NCI-H2029 treated with DMSO at 0.1 percent for 48 hours (cell line): ENCODE measurements at regions not wholly inside any gene's neighbourhood (a gene's known extent, or its start where the extent isn't known, plus 50 kb on each side); places are given as distances from the start of the nearest gene placed in this dataset.

Experiments used
- DNase-seq: peaks from one replicate; lab custom pipeline; 2025; lab: John Stamatoyannopoulos, UW

DNA sequence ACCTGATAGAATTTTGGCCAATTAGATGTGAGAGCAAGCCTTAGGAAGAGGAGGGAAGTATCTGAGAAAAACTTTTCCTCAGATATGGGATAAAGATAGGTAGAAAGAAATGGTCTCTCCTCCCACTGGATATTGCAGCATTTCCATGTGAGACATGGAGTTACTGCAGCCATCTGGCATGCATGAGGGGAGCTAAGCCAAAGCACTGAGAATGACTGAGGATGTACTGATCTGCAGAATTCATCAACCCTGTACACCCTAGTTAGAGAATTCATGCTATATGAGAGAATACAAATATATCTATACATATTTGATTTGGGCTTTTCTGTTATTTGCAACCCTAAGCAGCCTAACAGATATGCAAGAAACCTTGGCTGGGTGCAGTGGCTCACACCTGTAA, 52.5 kb upstream of the RPL34 start:
- DNase-seq: no peak

- no peak for DNase-seq
Measured at GRCh38 chr4:108561116-108561515, 59.3 kb upstream of the RPL34 start.

GRCh38 chr4:108560616-108561015, 59.8 kb upstream of the RPL34 start:
- DNase-seq: no peak

GRCh38 chr4:108559911-108560310, 60.5 kb upstream of the RPL34 start:
- DNase-seq: no peak

GRCh38 chr4:108559068-108559793, 61.1 kb upstream of the RPL34 start:
- DNase-seq: no peak

DNA sequence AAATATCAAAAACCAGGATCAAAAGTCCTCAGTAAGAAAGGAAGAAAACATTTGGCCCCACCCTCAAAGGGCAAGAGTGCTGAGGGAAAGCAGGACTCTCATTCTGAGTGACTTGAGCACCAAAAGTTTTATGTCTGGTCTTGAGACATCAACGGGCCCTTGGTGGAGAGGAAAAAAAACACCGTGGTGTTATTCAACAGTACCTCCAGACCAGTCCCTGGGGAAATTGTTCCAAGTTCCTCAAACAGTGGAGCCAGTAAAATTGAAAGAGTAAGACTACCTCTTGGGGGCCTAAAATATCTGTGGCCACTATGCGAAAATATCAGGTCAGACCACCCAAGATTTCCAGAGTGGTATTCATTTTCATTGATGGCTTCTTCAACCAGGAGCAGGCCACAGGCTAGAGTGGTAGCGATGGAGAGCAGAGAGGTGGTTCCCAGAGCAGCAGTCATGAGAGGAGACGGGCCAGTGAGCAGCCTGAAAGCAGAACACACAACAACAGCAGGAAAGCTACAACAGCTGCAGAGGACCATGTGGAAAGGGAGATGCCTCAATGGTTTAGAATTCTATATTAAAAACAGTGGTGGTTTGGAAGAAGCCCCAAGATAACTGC, 63.7 kb upstream of the RPL34 start:
- DNase-seq: no peak

DNA sequence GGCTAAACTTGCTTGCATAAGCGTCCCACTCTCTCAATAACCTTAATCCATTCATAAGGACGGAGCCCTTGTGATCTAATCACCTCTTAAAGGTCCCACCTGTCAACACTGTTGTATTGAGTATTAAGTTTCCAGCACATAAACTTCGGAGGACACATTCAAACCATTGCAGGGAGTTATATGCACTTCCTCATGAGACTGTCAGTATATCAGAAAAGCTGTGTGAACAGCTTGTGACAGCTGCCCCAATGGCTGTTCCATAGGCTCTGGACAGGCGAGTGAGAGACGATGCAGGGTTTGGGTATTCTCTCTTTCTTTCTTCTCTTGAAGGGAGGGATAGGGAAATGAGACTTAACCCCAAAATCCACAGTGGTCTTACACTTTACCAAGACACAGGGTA, 64.2 kb upstream of the RPL34 start:
- DNase-seq: no peak

DNA sequence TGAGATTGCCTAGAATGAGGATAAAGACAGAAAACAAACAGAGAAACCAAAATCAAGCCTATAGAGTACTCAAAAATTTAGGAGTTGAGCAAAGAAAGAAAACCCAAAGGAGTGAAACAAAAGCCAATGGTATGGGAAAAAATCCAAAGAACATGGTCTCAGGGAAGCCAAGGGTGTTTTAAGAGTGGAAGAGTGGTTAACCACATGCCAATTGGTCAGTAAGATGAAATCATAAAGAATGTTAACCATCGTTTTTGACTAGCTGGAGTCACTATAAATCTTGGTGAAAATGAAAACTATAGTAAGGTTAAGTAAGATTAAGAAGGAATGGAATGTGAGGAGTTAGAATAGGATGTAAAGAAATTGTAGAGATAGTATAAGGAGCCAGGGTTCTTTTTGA, 64.7 kb upstream of the RPL34 start:
- DNase-seq: no peak

- DNase-seq: no peak
Measured at GRCh38 chr4:108547682-108548081, 72.7 kb upstream of the RPL34 start.

GRCh38 chr4:108546728-108547127, 73.6 kb upstream of the RPL34 start:
- no peak for DNase-seq

DNA sequence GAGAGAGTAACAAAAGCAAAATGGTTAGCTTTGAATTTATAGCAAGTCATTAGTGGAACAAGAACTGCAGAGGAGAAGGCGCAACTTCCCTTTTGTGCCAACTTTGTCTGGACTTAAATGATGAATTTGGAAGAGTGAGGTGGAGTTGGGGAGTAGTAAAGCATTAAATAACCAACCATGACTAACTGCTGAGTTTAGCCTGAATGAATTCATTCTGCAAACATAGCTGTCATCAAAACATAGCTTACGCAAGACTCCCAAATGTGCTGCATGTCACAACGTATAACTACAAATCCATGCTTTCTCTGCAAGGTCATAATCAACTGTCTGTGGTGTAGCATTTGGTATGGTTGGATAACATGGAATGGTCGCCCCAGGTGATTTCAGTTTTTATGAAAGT, 75.9 kb upstream of the RPL34 start:
- no peak for DNase-seq

- no peak for DNase-seq
Measured at GRCh38 chr4:108543359-108543968, 76.9 kb upstream of the RPL34 start.

DNA sequence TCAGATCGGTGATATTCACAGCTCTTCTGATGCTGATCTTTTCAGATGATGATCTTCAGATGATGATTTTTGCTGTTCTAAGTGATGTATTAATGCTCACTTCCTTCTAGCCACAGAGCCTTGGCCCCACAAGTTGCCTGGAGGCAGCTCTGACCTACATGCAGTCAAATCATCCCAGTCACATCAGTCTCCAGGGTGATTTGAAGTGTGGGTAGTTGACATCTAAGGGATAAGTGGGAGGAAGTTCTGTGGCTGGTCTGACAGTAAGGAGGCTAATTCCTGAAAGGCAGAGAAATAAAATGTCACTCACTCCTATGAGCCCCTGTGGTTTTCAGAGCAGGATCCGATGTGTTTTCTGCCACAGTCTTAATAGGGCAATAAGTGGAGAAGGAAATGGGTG, 79.8 kb upstream of the RPL34 start:
- no peak for DNase-seq

DNA sequence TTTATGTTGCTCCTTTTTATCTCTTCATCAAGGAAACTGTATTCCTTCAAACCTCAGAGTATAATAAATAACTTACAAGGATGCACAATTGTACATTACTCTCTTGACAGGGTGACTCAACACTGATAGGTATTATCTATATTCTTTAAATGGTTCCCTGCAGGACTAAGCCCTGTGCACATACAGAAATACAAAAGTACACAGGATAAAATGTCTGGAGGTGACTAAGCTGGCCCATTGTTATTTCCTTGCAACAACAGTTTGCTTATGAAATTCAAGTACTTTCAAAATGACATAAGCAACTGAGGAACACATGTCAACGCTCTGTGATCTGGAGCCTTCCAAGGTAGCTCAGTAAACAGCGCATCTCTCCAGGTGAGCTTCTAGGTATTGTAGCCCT, 83.8 kb upstream of the RPL34 start:
- DNase-seq: no peak

DNA sequence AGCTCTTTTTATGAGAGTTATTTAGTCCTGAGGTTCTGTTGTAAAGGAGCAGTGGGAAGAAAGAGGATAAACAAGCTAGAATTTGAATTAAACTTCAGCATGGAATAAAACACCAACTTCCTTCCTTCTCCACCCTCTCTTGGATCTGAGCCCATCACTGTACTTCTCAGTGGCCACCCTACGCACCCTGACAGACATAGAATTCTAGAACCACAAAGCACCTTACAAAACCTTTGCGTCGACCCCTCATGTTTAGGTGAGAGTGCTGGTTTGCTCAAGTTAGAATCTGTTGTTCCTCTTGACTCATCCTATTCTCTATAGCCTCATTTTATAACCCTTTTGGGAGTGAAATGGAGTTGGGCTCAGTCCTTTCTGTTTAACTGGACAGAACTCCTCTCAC, 84.6 kb upstream of the RPL34 start:
- DNase-seq: no peak

DNA sequence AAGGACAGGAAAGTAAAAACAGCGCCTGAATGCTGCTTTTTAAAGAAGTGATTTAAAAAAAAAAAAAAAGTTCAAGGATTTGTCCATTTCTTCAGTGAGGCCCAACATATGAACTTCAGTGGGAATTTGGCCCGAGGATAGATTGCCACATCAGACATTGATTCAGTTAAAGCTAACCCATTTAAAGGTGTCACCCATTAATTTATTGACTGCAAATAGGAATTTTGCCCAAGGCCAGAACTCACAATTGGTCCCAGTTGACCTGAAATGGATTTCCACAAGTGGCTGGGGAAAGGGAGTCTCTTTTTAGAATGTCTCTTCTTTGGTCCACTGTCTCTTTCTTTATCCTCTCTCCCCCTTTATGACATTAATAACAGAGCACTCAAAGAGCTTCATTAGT, 86.5 kb upstream of the RPL34 start:
- DNase-seq: no peak

DNA sequence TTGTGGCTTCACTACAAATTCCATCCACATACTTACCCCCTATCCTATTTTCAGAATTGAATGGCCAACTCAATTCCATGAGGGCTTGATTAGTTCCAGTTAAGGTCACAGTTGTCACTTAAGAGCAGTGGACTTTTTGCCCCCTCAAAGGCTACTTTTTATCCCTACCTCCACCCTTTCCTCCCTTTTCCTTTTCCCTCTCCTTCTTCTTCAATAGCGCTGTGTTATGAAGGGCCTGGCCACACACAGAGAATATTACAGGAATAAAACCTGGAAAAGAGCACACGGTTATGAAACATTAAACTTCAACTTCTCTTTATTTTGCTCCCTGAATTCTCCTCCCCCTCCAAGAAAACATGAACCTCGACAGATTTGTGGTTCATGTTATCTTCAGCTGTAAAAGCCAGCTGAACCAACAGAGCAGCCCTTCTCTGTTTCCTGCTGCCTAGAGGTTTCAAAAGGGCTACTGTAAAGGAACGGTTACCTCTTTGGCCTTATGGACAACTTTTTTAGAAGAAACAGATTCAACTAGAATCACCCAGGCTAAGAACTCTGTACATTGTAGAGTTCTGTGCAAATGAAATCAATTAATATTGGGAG, 87.0 kb upstream of the RPL34 start:
- no peak for DNase-seq

- DNase-seq: no peak
Measured at GRCh38 chr4:108532738-108533137, 87.6 kb upstream of the RPL34 start.

DNA sequence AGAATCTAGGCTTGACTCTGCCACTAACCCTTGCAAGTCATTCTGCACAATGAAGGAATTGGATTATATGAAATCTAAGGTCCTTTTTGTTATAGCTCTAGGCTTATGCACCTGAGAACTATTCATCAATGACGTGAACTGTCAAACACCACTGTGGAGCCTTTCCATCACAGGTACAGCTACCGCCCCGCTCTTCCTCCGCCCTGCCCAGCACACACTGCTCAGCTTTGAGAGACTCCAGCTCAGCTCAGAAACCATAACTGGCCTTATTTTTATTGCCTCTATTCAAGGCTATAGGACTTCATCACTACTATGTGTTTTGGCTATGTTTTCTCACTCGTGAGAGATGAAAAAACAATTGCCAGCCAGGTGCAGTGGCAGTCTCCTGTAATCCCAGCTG, 88.2 kb upstream of the RPL34 start:
- DNase-seq: no peak

DNA sequence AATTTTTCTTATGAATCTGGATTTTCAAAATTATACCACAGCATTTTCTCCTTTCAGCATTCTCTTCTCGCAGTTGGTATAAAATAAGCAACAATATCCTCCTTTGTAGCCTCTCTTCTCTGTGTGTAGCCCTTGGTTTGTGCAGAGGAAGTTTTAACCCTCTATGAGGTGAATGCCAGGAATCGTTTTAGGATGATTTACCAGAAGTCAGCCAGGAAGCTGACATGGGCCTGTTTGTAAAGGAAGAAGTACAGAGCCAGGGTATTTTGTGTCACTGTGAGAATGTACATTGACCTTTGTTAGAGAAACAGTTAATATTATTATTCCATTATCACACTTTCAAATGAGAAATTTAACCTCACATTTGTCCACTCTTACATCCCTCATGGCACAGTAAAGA, 88.9 kb upstream of the RPL34 start:
- DNase-seq: no peak

DNA sequence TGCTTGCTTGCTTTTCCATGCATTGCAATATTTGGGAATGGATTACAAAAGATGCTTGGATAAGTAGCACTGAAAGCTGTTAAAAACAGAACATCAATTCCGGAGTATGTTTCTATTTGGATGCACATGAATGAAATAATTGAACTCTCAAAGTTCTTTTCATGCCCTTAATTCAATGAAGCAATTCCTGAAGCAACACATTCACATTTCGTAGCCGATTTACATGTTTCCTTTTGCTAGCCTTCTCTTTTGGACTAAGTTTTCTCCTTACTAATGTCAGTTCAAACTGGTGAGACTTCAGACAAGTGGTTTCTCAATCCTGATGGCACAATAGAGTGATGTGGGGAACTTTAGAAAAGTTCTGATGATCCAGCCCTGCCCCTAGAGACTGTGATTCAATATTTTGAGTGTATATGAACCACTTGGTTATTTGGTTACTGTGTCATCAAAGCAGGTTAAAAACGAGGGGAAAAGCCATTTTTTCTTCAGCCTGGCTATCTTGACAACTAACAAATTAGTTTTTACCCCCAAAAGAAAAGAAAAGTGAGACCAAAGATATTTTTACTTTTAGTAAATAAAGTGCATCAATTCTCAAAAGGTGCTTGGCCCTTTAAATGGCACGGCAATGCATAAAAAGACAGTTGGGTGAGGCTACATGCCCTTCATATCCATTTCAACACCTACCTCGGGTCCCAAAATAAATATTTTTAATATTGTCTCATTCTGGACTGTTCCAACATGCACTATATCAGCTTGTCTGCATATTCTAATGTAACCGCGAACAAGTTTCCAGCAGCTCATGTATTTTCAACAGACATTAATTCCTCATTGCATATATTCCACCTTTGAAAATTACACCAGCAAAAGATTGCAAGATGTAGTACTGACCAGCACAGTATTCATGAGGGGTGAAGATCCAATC, 90.1 kb upstream of the RPL34 start:
- no peak for DNase-seq

DNA sequence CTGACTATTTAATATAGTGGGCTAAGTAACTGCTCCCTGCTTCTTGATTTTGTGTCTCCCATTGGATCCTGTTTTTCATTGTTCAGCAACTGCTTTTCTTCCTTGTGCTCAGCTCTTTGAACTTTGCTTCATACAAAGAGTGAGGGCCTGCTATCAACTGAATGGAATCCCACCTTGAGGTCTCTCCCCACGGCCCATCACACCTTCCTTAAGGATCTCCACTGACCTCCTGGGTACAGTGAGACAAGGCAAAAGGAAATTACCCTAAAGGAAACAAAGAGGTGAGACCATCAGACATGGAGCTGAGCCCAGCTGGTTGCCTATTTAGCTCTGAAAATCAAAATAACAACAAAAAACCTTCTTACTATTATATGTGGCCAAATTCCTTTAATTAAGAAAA, 91.3 kb upstream of the RPL34 start:
- DNase-seq: no peak
